ENCODE measurements at regions not wholly inside any gene's neighbourhood (a gene's known extent, or its start where the extent isn't known, plus 50 kb on each side); places are given as distances from the start of the nearest gene placed in this dataset.
"Not testable (repeated sequence)": the region's sequence is repeated elsewhere in the genome, so short reads cannot be mapped to it uniquely, and the experiment has no call there.

GRCh38 chr13:48879432-48879831 lies 96.3 kb upstream of the FNDC3A start:
- H3K9me3 Mint-ChIP-seq = no peaks in the 10 kb centered on the region
- DNase-seq = no peak
- Histone ChIP-seq H2AFZ (ENCODE audit: insufficient read depth, low read depth, low read length, poor library complexity, severe bottlenecking) (no peak overlapping the region), H3K79me2 (ENCODE audit: insufficient read depth, low read length) (no peaks in the 10 kb centered on the region), H3K27ac (ENCODE audit: low read depth in 1 of 2, low read length in 2 of 2) (no peak overlapping the region), H3K27me3 (ENCODE audit: control insufficient read depth in 2 of 2, insufficient read depth in 2 of 2, low read length in 2 of 2) (no peaks in the 10 kb centered on the region), H4K20me1 (ENCODE audit: insufficient read depth, low read length) (no peaks in the 10 kb centered on the region), H3K9ac (ENCODE audit: insufficient read depth, low read length, poor library complexity, severe bottlenecking) (no peak overlapping the region), H3K4me1 (ENCODE audit: control insufficient read depth in 1 of 2, insufficient read depth in 2 of 2, low read length in 2 of 2) (peaks cover 13 to 14% of the 10 kb centered on the region in 2 donors), H3K36me3 (replicated peaks in 1 of 2; ENCODE audit: control insufficient read depth in 1 of 2, insufficient read depth in 2 of 2, low read length in 2 of 2) (no peaks in the 10 kb centered on the region), H3K4me3 (replicated peaks in 1 of 3; ENCODE audit: low read depth in 2 of 3, low read length in 3 of 3) (no peak overlapping the region), H3K4me2 (replicated peaks; ENCODE audit: extremely low read depth, low read length, poor library complexity, severe bottlenecking) (no peak overlapping the region), H3K9me3 (replicated peaks in 1 of 2; ENCODE audit: control insufficient read depth in 1 of 2, insufficient read depth in 1 of 2, low read length in 2 of 2) (no peaks in the 10 kb centered on the region)
- H3K4me3 Mint-ChIP-seq = no peak overlapping the region
- H3K27ac Mint-ChIP-seq = no peak overlapping the region
- peaks cover 31% of the 10 kb centered on the region for H3K4me1 Mint-ChIP-seq
- intact Hi-C loops (cut with micrococcal nuclease) = no loop called here
- no CpG with 5 or more reads among the region's 2 CpGs for WGBS (ENCODE audit: insufficient coverage)
- peaks cover 0 to 3% (median 2%) of the 10 kb centered on the region in 3 donors for H3K27me3 Mint-ChIP-seq (ENCODE audit: low read depth in 3 of 3)
- H3K36me3 Mint-ChIP-seq = peaks cover 0 to 2% of the 10 kb centered on the region in 2 donors
- TF ChIP-seq, protein P1, sequence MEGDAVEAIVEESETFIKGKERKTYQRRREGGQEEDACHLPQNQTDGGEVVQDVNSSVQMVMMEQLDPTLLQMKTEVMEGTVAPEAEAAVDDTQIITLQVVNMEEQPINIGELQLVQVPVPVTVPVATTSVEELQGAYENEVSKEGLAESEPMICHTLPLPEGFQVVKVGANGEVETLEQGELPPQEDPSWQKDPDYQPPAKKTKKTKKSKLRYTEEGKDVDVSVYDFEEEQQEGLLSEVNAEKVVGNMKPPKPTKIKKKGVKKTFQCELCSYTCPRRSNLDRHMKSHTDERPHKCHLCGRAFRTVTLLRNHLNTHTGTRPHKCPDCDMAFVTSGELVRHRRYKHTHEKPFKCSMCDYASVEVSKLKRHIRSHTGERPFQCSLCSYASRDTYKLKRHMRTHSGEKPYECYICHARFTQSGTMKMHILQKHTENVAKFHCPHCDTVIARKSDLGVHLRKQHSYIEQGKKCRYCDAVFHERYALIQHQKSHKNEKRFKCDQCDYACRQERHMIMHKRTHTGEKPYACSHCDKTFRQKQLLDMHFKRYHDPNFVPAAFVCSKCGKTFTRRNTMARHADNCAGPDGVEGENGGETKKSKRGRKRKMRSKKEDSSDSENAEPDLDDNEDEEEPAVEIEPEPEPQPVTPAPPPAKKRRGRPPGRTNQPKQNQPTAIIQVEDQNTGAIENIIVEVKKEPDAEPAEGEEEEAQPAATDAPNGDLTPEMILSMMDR (IDR thresholded peaks at IDR 0.05) = no peak

- Histone ChIP-seq H3K9ac (ENCODE audit: insufficient read depth, low read length, poor library complexity, severe bottlenecking) (no peak overlapping the region), H3K9me3 (replicated peaks in 1 of 2; ENCODE audit: control insufficient read depth in 1 of 2, insufficient read depth in 1 of 2, low read length in 2 of 2) (no peaks in the 10 kb centered on the region), H3K4me1 (ENCODE audit: control insufficient read depth in 1 of 2, insufficient read depth in 2 of 2, low read length in 2 of 2) (peaks cover 16 to 18% of the 10 kb centered on the region in 2 donors), H3K79me2 (ENCODE audit: insufficient read depth, low read length) (no peaks in the 10 kb centered on the region), H4K20me1 (ENCODE audit: insufficient read depth, low read length) (no peaks in the 10 kb centered on the region), H2AFZ (ENCODE audit: insufficient read depth, low read depth, low read length, poor library complexity, severe bottlenecking) (no peak overlapping the region), H3K4me2 (replicated peaks; ENCODE audit: extremely low read depth, low read length, poor library complexity, severe bottlenecking) (no peak overlapping the region), H3K36me3 (replicated peaks in 1 of 2; ENCODE audit: control insufficient read depth in 1 of 2, insufficient read depth in 2 of 2, low read length in 2 of 2) (no peaks in the 10 kb centered on the region), H3K27me3 (ENCODE audit: control insufficient read depth in 2 of 2, insufficient read depth in 2 of 2, low read length in 2 of 2) (no peaks in the 10 kb centered on the region), H3K4me3 (replicated peaks in 1 of 3; ENCODE audit: low read depth in 2 of 3, low read length in 3 of 3) (no peak overlapping the region), H3K27ac (ENCODE audit: low read depth in 1 of 2, low read length in 2 of 2) (no peak overlapping the region)
- H3K27ac Mint-ChIP-seq = peak overlapping the region in 2 of 7 donors; percentile 15 to 23
- H3K4me1 Mint-ChIP-seq = peaks cover 32% of the 10 kb centered on the region
- no peak overlapping the region for H3K4me3 Mint-ChIP-seq
- no peaks in the 10 kb centered on the region for H3K9me3 Mint-ChIP-seq
- H3K27me3 Mint-ChIP-seq (ENCODE audit: low read depth in 3 of 3) = peaks cover 0 to 3% (median 2%) of the 10 kb centered on the region in 3 donors
- WGBS (ENCODE audit: insufficient coverage) = 100% methylated on average over 4 of the region's 7 CpGs
- peaks cover 0 to 2% of the 10 kb centered on the region in 2 donors for H3K36me3 Mint-ChIP-seq
- TF ChIP-seq, protein P1 (IDR thresholded peaks at IDR 0.05) = no peak
- DNase-seq = no peak
- intact Hi-C loops (cut with micrococcal nuclease) = loop anchor here (5.0 kb wide), 2 partner anchors 98 to 197 kb away; no protein-coding TSS in a partner anchor
Observed at GRCh38 chr13:48879854-48880253, 95.9 kb upstream of the FNDC3A start.

DNA sequence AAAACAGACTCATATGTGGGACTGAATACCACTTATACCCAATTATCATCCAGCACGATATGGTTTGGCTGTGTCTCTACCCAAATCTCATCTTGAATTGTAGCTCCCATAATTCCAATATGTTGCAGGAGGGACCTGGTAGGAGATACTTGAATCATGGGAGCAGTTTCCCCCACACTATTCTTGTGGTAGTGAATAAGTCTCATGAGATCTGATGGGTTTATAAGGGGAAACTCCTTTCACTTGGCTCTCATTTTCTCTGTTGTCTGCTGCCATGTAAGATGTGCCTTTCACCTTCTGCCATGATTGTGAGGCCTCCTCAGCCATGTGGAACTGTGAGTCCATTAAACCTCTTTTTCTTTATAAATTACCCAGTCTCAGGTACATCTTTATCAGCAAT lies 91.9 kb upstream of the FNDC3A start:
- peak in 1 of 3 donors; percentile 45 for DNase-seq
- not testable (repeated sequence) for H3K4me3 Mint-ChIP-seq; H3K79me2 ChIP-seq (ENCODE audit: insufficient read depth, low read length); H4K20me1 ChIP-seq (ENCODE audit: insufficient read depth, low read length); H3K9me3 Mint-ChIP-seq; H2AFZ ChIP-seq (ENCODE audit: insufficient read depth, low read depth, low read length, poor library complexity, severe bottlenecking); H3K36me3 Mint-ChIP-seq; H3K9ac ChIP-seq (ENCODE audit: insufficient read depth, low read length, poor library complexity, severe bottlenecking); H3K27me3 ChIP-seq (ENCODE audit: control insufficient read depth in 2 of 2, insufficient read depth in 2 of 2, low read length in 2 of 2); H3K27me3 Mint-ChIP-seq (ENCODE audit: low read depth in 3 of 3); H3K9me3 ChIP-seq (replicated peaks in 1 of 2; ENCODE audit: control insufficient read depth in 1 of 2, insufficient read depth in 1 of 2, low read length in 2 of 2); H3K36me3 ChIP-seq (replicated peaks in 1 of 2; ENCODE audit: control insufficient read depth in 1 of 2, insufficient read depth in 2 of 2, low read length in 2 of 2)
- Mint-ChIP-seq H3K4me1 (peaks cover 41% of the 10 kb centered on the region), H3K27ac (peak overlapping the region in 6 of 7 donors; percentile 51 to 91 (median 73))
- Histone ChIP-seq H3K4me3 (replicated peaks in 1 of 3; ENCODE audit: low read depth in 2 of 3, low read length in 3 of 3) (peak overlapping the region in 1 of 3 experiments; percentile 52), H3K27ac (ENCODE audit: low read depth in 1 of 2, low read length in 2 of 2) (peak overlapping the region in 1 of 2 donors; percentile 76), H3K4me1 (ENCODE audit: control insufficient read depth in 1 of 2, insufficient read depth in 2 of 2, low read length in 2 of 2) (peaks cover 25 to 26% of the 10 kb centered on the region in 2 donors), H3K4me2 (replicated peaks; ENCODE audit: extremely low read depth, low read length, poor library complexity, severe bottlenecking) (peak overlapping the region; percentile 60)
- WGBS (ENCODE audit: insufficient coverage) = no CpG with 5 or more reads among the region's 1 CpG
- intact Hi-C loops (cut with micrococcal nuclease) = loop anchor here (5.0 kb wide), 2 partner anchors 101 to 194 kb away; no protein-coding TSS in a partner anchor
